ENCODE measurements at regions not wholly inside any gene's neighbourhood (a gene's known extent, or its start where the extent isn't known, plus 50 kb on each side); places are given as distances from the start of the nearest gene placed in this dataset.

DNA sequence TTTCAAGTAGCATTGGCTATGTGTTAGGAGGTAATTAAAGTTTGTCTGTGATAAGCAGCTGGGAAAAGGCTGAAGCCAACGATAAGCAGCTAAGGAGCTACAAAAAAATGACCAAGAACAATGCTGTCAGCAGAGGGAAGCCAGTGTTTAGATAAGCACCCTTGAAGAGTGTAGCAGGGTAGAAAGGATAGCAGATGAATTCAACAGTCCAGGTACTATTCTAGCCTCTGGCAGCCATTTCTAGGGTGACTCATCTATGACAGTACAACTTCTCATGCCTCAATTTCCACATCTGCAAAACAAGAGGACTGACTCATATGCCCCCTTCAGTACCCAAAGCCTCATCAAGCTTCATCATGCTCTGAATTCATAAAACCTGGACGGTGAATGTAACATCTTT, 617.6 kb upstream of the UBE2E2 start:
- no peaks in the 10 kb centered on the region for H3K23me2 ChIP-seq (ENCODE audit: insufficient read length, low read depth, low read length, poor library complexity, severe bottlenecking)
- no peak overlapping the region for H3K14ac ChIP-seq (ENCODE audit: insufficient read depth, low read length)
- H3K27me3 Mint-ChIP-seq (ENCODE audit: low read depth) = no peaks in the 10 kb centered on the region
- H2BK5ac ChIP-seq (ENCODE audit: insufficient read length, low read length) = no peak overlapping the region
- peaks cover 13 to 19% of the 10 kb centered on the region in 2 experiments for H3K4me1 Mint-ChIP-seq
- DNase-seq = no peak
- no peak overlapping the region for H3K18ac ChIP-seq (ENCODE audit: insufficient read length, low read depth, low read length)
- no CpG with 5 or more reads among the region's 2 CpGs for WGBS (ENCODE audit: extremely low coverage, insufficient read length, low lambda C conversion rate)
- H2AK5ac ChIP-seq (ENCODE audit: insufficient read length, low read length) = no peak overlapping the region
- no peak overlapping the region for H3K23ac ChIP-seq (ENCODE audit: insufficient read length, low read depth, low read length)
- H3K9ac ChIP-seq (ENCODE audit: extremely low read depth, insufficient read length, low read length) = no peak overlapping the region
- no peak overlapping the region for H4K91ac ChIP-seq (ENCODE audit: insufficient read length, low read depth, low read length)
- no peaks in the 10 kb centered on the region for H3K36me3 Mint-ChIP-seq (ENCODE audit: insufficient read depth in 1 of 3, low read depth in 3 of 3)
- H3T11ph ChIP-seq (ENCODE audit: low read length) = no peak overlapping the region
- no peak overlapping the region for H2BK120ac ChIP-seq (ENCODE audit: low read depth, low read length, poor library complexity, severe bottlenecking)
- no peaks in the 10 kb centered on the region for H3K9me3 ChIP-seq (ENCODE audit: control insufficient read depth, low read depth, low read length)
- H3K4ac ChIP-seq (ENCODE audit: low read depth, low read length) = no peak overlapping the region
- H2AFZ ChIP-seq (ENCODE audit: low read length) = no peak overlapping the region
- H3K4me1 ChIP-seq (ENCODE audit: insufficient read depth, low read length) = no peaks in the 10 kb centered on the region; the same call in 1 of the 2 replicates
- TF ChIP-seq, protein P1, sequence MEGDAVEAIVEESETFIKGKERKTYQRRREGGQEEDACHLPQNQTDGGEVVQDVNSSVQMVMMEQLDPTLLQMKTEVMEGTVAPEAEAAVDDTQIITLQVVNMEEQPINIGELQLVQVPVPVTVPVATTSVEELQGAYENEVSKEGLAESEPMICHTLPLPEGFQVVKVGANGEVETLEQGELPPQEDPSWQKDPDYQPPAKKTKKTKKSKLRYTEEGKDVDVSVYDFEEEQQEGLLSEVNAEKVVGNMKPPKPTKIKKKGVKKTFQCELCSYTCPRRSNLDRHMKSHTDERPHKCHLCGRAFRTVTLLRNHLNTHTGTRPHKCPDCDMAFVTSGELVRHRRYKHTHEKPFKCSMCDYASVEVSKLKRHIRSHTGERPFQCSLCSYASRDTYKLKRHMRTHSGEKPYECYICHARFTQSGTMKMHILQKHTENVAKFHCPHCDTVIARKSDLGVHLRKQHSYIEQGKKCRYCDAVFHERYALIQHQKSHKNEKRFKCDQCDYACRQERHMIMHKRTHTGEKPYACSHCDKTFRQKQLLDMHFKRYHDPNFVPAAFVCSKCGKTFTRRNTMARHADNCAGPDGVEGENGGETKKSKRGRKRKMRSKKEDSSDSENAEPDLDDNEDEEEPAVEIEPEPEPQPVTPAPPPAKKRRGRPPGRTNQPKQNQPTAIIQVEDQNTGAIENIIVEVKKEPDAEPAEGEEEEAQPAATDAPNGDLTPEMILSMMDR (conservative IDR thresholded peaks at IDR 0.05) = no peak
- no peaks in the 10 kb centered on the region for H3K27me3 ChIP-seq (ENCODE audit: insufficient read depth, low read length)
- no peak overlapping the region for H3K27ac Mint-ChIP-seq
- no peaks in the 10 kb centered on the region for H4K20me1 ChIP-seq (ENCODE audit: control insufficient read depth, insufficient read depth, insufficient read length)
- no peak overlapping the region for H3K27ac ChIP-seq (ENCODE audit: insufficient read length, low read depth, low read length)
- H3K79me1 ChIP-seq (ENCODE audit: insufficient read depth, low read depth, low read length, poor library complexity, severe bottlenecking) = no peaks in the 10 kb centered on the region
- no peak overlapping the region for H3K4me3 Mint-ChIP-seq
- no peak overlapping the region for H3K4me2 ChIP-seq (ENCODE audit: insufficient read depth, insufficient read length, low read length)
- H2BK12ac ChIP-seq (ENCODE audit: insufficient read length, low read depth, low read length) = no peak overlapping the region
- H4K5ac ChIP-seq (ENCODE audit: insufficient read length, low read depth, low read length) = no peak overlapping the region
- H4K8ac ChIP-seq (replicated peaks; ENCODE audit: insufficient read length, low read depth, low read length) = no peak overlapping the region
- no peak overlapping the region for H2BK20ac ChIP-seq (ENCODE audit: low read depth, low read length, poor library complexity, severe bottlenecking)
- H2BK15ac ChIP-seq (ENCODE audit: low read depth, low read length) = no peak overlapping the region
- no peaks in the 10 kb centered on the region; a peak in 1 of 5 replicates for H3K9me3 Mint-ChIP-seq
- H3K79me2 ChIP-seq (ENCODE audit: insufficient read depth, low read length) = no peaks in the 10 kb centered on the region
- H3K56ac ChIP-seq (ENCODE audit: insufficient read length, low read depth, low read length) = no peak overlapping the region
